ENCODE measurements at regions not wholly inside any gene's neighbourhood (a gene's known extent, or its start where the extent isn't known, plus 50 kb on each side); places are given as distances from the start of the nearest gene placed in this dataset.

DNA sequence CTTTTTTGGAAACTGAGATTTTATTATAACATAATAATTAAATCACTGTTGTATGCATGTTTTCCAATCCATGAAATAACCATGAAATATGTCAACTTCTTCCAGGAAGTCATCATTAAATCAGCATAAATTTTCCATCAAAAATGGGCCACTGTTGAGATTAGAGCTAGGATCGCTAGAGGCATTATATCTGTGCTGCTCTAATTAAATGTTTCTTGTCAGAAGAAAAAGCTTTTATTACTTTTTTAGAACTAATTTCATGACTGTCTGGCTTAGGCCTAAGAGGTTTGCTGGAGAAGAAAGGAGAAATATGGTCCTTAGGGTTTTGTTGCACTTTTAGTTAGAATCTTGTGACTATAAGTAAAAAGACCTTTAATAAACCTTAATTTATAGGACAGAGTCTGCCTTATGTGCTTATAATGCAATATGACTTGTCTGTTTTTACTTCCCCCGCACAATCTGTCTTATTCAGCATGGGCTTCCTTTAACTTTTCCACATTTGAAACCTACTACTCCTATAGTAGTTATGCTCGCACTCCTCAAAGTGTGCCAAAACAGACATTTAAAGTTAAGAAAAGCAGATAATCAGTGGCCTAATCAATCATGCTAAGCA is 363.4 kb upstream of the GCFC2 start:
- TF ChIP-seq, protein P1, sequence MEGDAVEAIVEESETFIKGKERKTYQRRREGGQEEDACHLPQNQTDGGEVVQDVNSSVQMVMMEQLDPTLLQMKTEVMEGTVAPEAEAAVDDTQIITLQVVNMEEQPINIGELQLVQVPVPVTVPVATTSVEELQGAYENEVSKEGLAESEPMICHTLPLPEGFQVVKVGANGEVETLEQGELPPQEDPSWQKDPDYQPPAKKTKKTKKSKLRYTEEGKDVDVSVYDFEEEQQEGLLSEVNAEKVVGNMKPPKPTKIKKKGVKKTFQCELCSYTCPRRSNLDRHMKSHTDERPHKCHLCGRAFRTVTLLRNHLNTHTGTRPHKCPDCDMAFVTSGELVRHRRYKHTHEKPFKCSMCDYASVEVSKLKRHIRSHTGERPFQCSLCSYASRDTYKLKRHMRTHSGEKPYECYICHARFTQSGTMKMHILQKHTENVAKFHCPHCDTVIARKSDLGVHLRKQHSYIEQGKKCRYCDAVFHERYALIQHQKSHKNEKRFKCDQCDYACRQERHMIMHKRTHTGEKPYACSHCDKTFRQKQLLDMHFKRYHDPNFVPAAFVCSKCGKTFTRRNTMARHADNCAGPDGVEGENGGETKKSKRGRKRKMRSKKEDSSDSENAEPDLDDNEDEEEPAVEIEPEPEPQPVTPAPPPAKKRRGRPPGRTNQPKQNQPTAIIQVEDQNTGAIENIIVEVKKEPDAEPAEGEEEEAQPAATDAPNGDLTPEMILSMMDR (conservative IDR thresholded peaks at IDR 0.05; ENCODE audit: low read length), result no peak
- no peak for TF ChIP-seq EZH2phosphoT487 (IDR thresholded peaks at IDR 0.05; ENCODE audit: borderline replicate concordance)
